ENCODE measurements at regions not wholly inside any gene's neighbourhood (a gene's known extent, or its start where the extent isn't known, plus 50 kb on each side); places are given as distances from the start of the nearest gene placed in this dataset.

GRCh38 chr6:104522533-104522932 is 337.2 kb downstream of the HACE1 start:
- peak in 1 of 3 donors; percentile 11 for DNase-seq (ENCODE audit: low read depth in 2 of 3, low spot score in 2 of 3)

GRCh38 chr6:104521176-104521575 is 338.5 kb downstream of the HACE1 start:
- DNase-seq (ENCODE audit: low read depth in 2 of 3, low spot score in 2 of 3), result no peak

- no peak for DNase-seq (ENCODE audit: low read depth in 2 of 3, low spot score in 2 of 3)
Observed at GRCh38 chr6:104519566-104519965, 340.2 kb downstream of the HACE1 start.

- no peak for DNase-seq (ENCODE audit: low read depth in 2 of 3, low spot score in 2 of 3)
Observed at GRCh38 chr6:104509355-104509754, 350.4 kb downstream of the HACE1 start.

- no peak for DNase-seq (ENCODE audit: low read depth in 2 of 3, low spot score in 2 of 3)
Observed at GRCh38 chr6:104506429-104506828, 353.3 kb downstream of the HACE1 start.

- DNase-seq (ENCODE audit: low read depth in 2 of 3, low spot score in 2 of 3), result no peak
Observed at GRCh38 chr6:104505838-104506237, 353.9 kb downstream of the HACE1 start.

- no peak for DNase-seq (ENCODE audit: low read depth in 2 of 3, low spot score in 2 of 3)
Observed at GRCh38 chr6:104500265-104500664, 359.5 kb downstream of the HACE1 start.

- DNase-seq (ENCODE audit: low read depth in 2 of 3, low spot score in 2 of 3), result no peak
Observed at GRCh38 chr6:104486035-104486434, 373.7 kb downstream of the HACE1 start.

- DNase-seq (ENCODE audit: low read depth in 2 of 3, low spot score in 2 of 3), result no peak
Observed at GRCh38 chr6:104484626-104485025, 375.1 kb downstream of the HACE1 start.

GRCh38 chr6:104484191-104484590 is 375.5 kb downstream of the HACE1 start:
- no peak for DNase-seq (ENCODE audit: low read depth in 2 of 3, low spot score in 2 of 3)

GRCh38 chr6:104483225-104483834 is 376.4 kb downstream of the HACE1 start:
- no peak for DNase-seq (ENCODE audit: low read depth in 2 of 3, low spot score in 2 of 3)

- no peak for DNase-seq (ENCODE audit: low read depth in 2 of 3, low spot score in 2 of 3)
Observed at GRCh38 chr6:104477569-104477968, 382.1 kb downstream of the HACE1 start.

GRCh38 chr6:104473021-104473429 is 386.7 kb downstream of the HACE1 start:
- no peak for DNase-seq (ENCODE audit: low read depth in 2 of 3, low spot score in 2 of 3)

GRCh38 chr6:104472021-104472901 is 387.5 kb downstream of the HACE1 start:
- no peak for DNase-seq (ENCODE audit: low read depth in 2 of 3, low spot score in 2 of 3)

- DNase-seq (ENCODE audit: low read depth in 2 of 3, low spot score in 2 of 3), result no peak
Observed at GRCh38 chr6:104466306-104466705, 393.4 kb downstream of the HACE1 start.

GRCh38 chr6:104462811-104463599 is 396.7 kb downstream of the HACE1 start:
- DNase-seq (ENCODE audit: low read depth in 2 of 3, low spot score in 2 of 3), result no peak

- no peak for DNase-seq (ENCODE audit: low read depth in 2 of 3, low spot score in 2 of 3)
Observed at GRCh38 chr6:104460738-104461483, 398.8 kb downstream of the HACE1 start.

GRCh38 chr6:104459543-104459942 is 400.2 kb downstream of the HACE1 start:
- no peak for DNase-seq (ENCODE audit: low read depth in 2 of 3, low spot score in 2 of 3)

- no peak for DNase-seq (ENCODE audit: low read depth in 2 of 3, low spot score in 2 of 3)
Observed at GRCh38 chr6:104449918-104450317, 409.8 kb downstream of the HACE1 start.
